ENCODE measurements at regions not wholly inside any gene's neighbourhood (a gene's known extent, or its start where the extent isn't known, plus 50 kb on each side); places are given as distances from the start of the nearest gene placed in this dataset.
"Not testable (repeated sequence)": the region's sequence is repeated elsewhere in the genome, so short reads cannot be mapped to it uniquely, and the experiment has no call there.

- no peak overlapping the region for H3K4me3 ChIP-seq (ENCODE audit: low read depth in 1 of 2, low read length in 2 of 2)
- H3K27ac ChIP-seq (ENCODE audit: low read depth, low read length), result no peak overlapping the region
- H3K27me3 ChIP-seq (ENCODE audit: control insufficient read depth in 1 of 2, insufficient read depth in 2 of 2, low read length in 2 of 2), result no peaks in the 10 kb centered on the region
- H3K36me3 ChIP-seq (ENCODE audit: control insufficient read depth in 1 of 2, insufficient read depth in 2 of 2, low read length in 2 of 2), result no peaks in the 10 kb centered on the region
- no peak overlapping the region for H3K9ac ChIP-seq (ENCODE audit: low read depth in 1 of 2, low read length in 2 of 2)
- peaks cover 3 to 10% of the 10 kb centered on the region in 2 donors for H3K4me1 ChIP-seq (ENCODE audit: control insufficient read depth in 1 of 2, insufficient read depth in 2 of 2, low read length in 2 of 2)
- H3K9me3 ChIP-seq (ENCODE audit: control insufficient read depth in 1 of 2, low read length in 2 of 2), result peaks cover 2 to 4% of the 10 kb centered on the region in 2 donors
These were observed 233.5 kb upstream of the RBBP8 start for GRCh38 chr18:22699629-22700028.

- no peaks in the 10 kb centered on the region for H3K27me3 ChIP-seq (ENCODE audit: control insufficient read depth in 1 of 2, insufficient read depth in 2 of 2, low read length in 2 of 2)
- H3K36me3 ChIP-seq (ENCODE audit: control insufficient read depth in 1 of 2, insufficient read depth in 2 of 2, low read length in 2 of 2), result no peaks in the 10 kb centered on the region
- no peak overlapping the region for H3K4me3 ChIP-seq (ENCODE audit: low read depth in 1 of 2, low read length in 2 of 2)
- H3K4me1 ChIP-seq (ENCODE audit: control insufficient read depth in 1 of 2, insufficient read depth in 2 of 2, low read length in 2 of 2), result peaks cover 3 to 10% of the 10 kb centered on the region in 2 donors
- H3K9ac ChIP-seq (ENCODE audit: low read depth in 1 of 2, low read length in 2 of 2), result no peak overlapping the region
- H3K27ac ChIP-seq (ENCODE audit: low read depth, low read length), result no peak overlapping the region
- peaks cover 2 to 4% of the 10 kb centered on the region in 2 donors for H3K9me3 ChIP-seq (ENCODE audit: control insufficient read depth in 1 of 2, low read length in 2 of 2)
These were observed 232.2 kb upstream of the RBBP8 start for GRCh38 chr18:22700920-22701319.

DNA sequence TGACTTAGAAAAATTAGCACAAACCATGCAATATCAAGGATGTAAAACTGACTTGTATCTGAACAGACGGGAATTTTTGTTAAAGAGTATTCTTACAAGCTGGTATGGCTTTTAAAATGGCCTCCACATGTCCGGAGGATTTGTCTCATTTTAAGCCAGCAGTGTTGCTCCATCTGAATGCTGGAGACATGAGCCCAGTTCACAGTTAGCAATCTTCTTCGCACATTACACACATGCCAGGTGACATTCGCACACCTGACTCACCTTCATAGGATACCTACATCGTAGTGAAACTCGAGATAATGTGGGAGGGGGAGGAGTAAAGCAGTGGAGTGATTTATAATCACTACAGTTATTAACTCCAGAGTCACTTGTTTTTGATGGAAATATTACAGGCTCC, 231.8 kb upstream of the RBBP8 start:
- Histone ChIP-seq H3K4me1 (ENCODE audit: control insufficient read depth in 1 of 2, insufficient read depth in 2 of 2, low read length in 2 of 2) (peaks cover 3 to 10% of the 10 kb centered on the region in 2 donors), H3K9me3 (ENCODE audit: control insufficient read depth in 1 of 2, low read length in 2 of 2) (peaks cover 2 to 4% of the 10 kb centered on the region in 2 donors), H3K27ac (ENCODE audit: low read depth, low read length) (no peak overlapping the region), H3K27me3 (ENCODE audit: control insufficient read depth in 1 of 2, insufficient read depth in 2 of 2, low read length in 2 of 2) (no peaks in the 10 kb centered on the region), H3K4me3 (ENCODE audit: low read depth in 1 of 2, low read length in 2 of 2) (no peak overlapping the region), H3K9ac (ENCODE audit: low read depth in 1 of 2, low read length in 2 of 2) (no peak overlapping the region), H3K36me3 (ENCODE audit: control insufficient read depth in 1 of 2, insufficient read depth in 2 of 2, low read length in 2 of 2) (no peaks in the 10 kb centered on the region)

GRCh38 chr18:22701795-22702194, 231.3 kb upstream of the RBBP8 start:
- Histone ChIP-seq H3K27me3 (ENCODE audit: control insufficient read depth in 1 of 2, insufficient read depth in 2 of 2, low read length in 2 of 2) (no peaks in the 10 kb centered on the region), H3K27ac (ENCODE audit: low read depth, low read length) (no peak overlapping the region)

GRCh38 chr18:22702806-22703205, 230.3 kb upstream of the RBBP8 start:
- Histone ChIP-seq H3K36me3 (ENCODE audit: control insufficient read depth in 1 of 2, insufficient read depth in 2 of 2, low read length in 2 of 2) (no peaks in the 10 kb centered on the region), H3K4me1 (ENCODE audit: control insufficient read depth in 1 of 2, insufficient read depth in 2 of 2, low read length in 2 of 2) (peaks cover 3 to 10% of the 10 kb centered on the region in 2 donors), H3K4me3 (ENCODE audit: low read depth in 1 of 2, low read length in 2 of 2) (no peak overlapping the region), H3K9me3 (ENCODE audit: control insufficient read depth in 1 of 2, low read length in 2 of 2) (peaks cover 2 to 4% of the 10 kb centered on the region in 2 donors), H3K9ac (ENCODE audit: low read depth in 1 of 2, low read length in 2 of 2) (no peak overlapping the region), H3K27me3 (ENCODE audit: control insufficient read depth in 1 of 2, insufficient read depth in 2 of 2, low read length in 2 of 2) (no peaks in the 10 kb centered on the region), H3K27ac (ENCODE audit: low read depth, low read length) (no peak overlapping the region)

More at GRCh38 chr18:22701795-22702194, 231.3 kb upstream of the RBBP8 start:
- Histone ChIP-seq H3K36me3 (ENCODE audit: control insufficient read depth in 1 of 2, insufficient read depth in 2 of 2, low read length in 2 of 2) (no peaks in the 10 kb centered on the region), H3K4me3 (ENCODE audit: low read depth in 1 of 2, low read length in 2 of 2) (no peak overlapping the region), H3K9ac (ENCODE audit: low read depth in 1 of 2, low read length in 2 of 2) (no peak overlapping the region), H3K9me3 (ENCODE audit: control insufficient read depth in 1 of 2, low read length in 2 of 2) (peaks cover 2 to 4% of the 10 kb centered on the region in 2 donors), H3K4me1 (ENCODE audit: control insufficient read depth in 1 of 2, insufficient read depth in 2 of 2, low read length in 2 of 2) (peaks cover 3 to 10% of the 10 kb centered on the region in 2 donors)

- Histone ChIP-seq H3K27ac (ENCODE audit: low read depth, low read length) (no peak overlapping the region), H3K4me1 (ENCODE audit: control insufficient read depth in 1 of 2, insufficient read depth in 2 of 2, low read length in 2 of 2) (peaks cover 3 to 10% of the 10 kb centered on the region in 2 donors), H3K4me3 (ENCODE audit: low read depth in 1 of 2, low read length in 2 of 2) (no peak overlapping the region), H3K9ac (ENCODE audit: low read depth in 1 of 2, low read length in 2 of 2) (no peak overlapping the region), H3K9me3 (ENCODE audit: control insufficient read depth in 1 of 2, low read length in 2 of 2) (peaks cover 1 to 4% of the 10 kb centered on the region in 2 donors), H3K27me3 (ENCODE audit: control insufficient read depth in 1 of 2, insufficient read depth in 2 of 2, low read length in 2 of 2) (no peaks in the 10 kb centered on the region), H3K36me3 (ENCODE audit: control insufficient read depth in 1 of 2, insufficient read depth in 2 of 2, low read length in 2 of 2) (no peaks in the 10 kb centered on the region)
These were observed 229.1 kb upstream of the RBBP8 start for GRCh38 chr18:22703883-22704585.

- H3K4me1 ChIP-seq (ENCODE audit: control insufficient read depth in 1 of 2, insufficient read depth in 2 of 2, low read length in 2 of 2), result peaks cover 3 to 10% of the 10 kb centered on the region in 2 donors
- H3K9me3 ChIP-seq (ENCODE audit: control insufficient read depth in 1 of 2, low read length in 2 of 2), result peaks cover 0 to 2% of the 10 kb centered on the region in 2 donors
- H3K36me3 ChIP-seq (ENCODE audit: control insufficient read depth in 1 of 2, insufficient read depth in 2 of 2, low read length in 2 of 2), result no peaks in the 10 kb centered on the region
- H3K27me3 ChIP-seq (ENCODE audit: control insufficient read depth in 1 of 2, insufficient read depth in 2 of 2, low read length in 2 of 2), result no peaks in the 10 kb centered on the region
- H3K9ac ChIP-seq (ENCODE audit: low read depth in 1 of 2, low read length in 2 of 2), result no peak overlapping the region
- no peak overlapping the region for H3K4me3 ChIP-seq (ENCODE audit: low read depth in 1 of 2, low read length in 2 of 2)
- no peak overlapping the region for H3K27ac ChIP-seq (ENCODE audit: low read depth, low read length)
These were observed 228.6 kb upstream of the RBBP8 start for GRCh38 chr18:22704586-22704918.

GRCh38 chr18:22705328-22705727, 227.8 kb upstream of the RBBP8 start:
- H3K27me3 ChIP-seq (ENCODE audit: control insufficient read depth in 1 of 2, insufficient read depth in 2 of 2, low read length in 2 of 2), result no peaks in the 10 kb centered on the region
- no peak overlapping the region for H3K4me3 ChIP-seq (ENCODE audit: low read depth in 1 of 2, low read length in 2 of 2)
- H3K4me1 ChIP-seq (ENCODE audit: control insufficient read depth in 1 of 2, insufficient read depth in 2 of 2, low read length in 2 of 2), result peaks cover 3 to 18% of the 10 kb centered on the region in 2 donors
- no peak overlapping the region for H3K27ac ChIP-seq (ENCODE audit: low read depth, low read length)
- H3K9me3 ChIP-seq (ENCODE audit: control insufficient read depth in 1 of 2, low read length in 2 of 2), result no peaks in the 10 kb centered on the region
- H3K9ac ChIP-seq (ENCODE audit: low read depth in 1 of 2, low read length in 2 of 2), result no peak overlapping the region
- no peaks in the 10 kb centered on the region for H3K36me3 ChIP-seq (ENCODE audit: control insufficient read depth in 1 of 2, insufficient read depth in 2 of 2, low read length in 2 of 2)

- H3K9me3 ChIP-seq (ENCODE audit: control insufficient read depth in 1 of 2, low read length in 2 of 2); H3K27ac ChIP-seq (ENCODE audit: low read depth, low read length); H3K27me3 ChIP-seq (ENCODE audit: control insufficient read depth in 1 of 2, insufficient read depth in 2 of 2, low read length in 2 of 2); H3K4me3 ChIP-seq (ENCODE audit: low read depth in 1 of 2, low read length in 2 of 2); H3K9ac ChIP-seq (ENCODE audit: low read depth in 1 of 2, low read length in 2 of 2); H3K36me3 ChIP-seq (ENCODE audit: control insufficient read depth in 1 of 2, insufficient read depth in 2 of 2, low read length in 2 of 2): not testable (repeated sequence)
- H3K4me1 ChIP-seq (ENCODE audit: control insufficient read depth in 1 of 2, insufficient read depth in 2 of 2, low read length in 2 of 2), result peaks cover 3 to 20% of the 10 kb centered on the region in 2 donors
These were observed 227.1 kb upstream of the RBBP8 start for GRCh38 chr18:22706025-22706424.

GRCh38 chr18:22709288-22710060, 223.7 kb upstream of the RBBP8 start:
- H3K9ac ChIP-seq (ENCODE audit: low read depth in 1 of 2, low read length in 2 of 2), result no peak overlapping the region
- H3K27ac ChIP-seq (ENCODE audit: low read depth, low read length), result no peak overlapping the region
- no peaks in the 10 kb centered on the region for H3K36me3 ChIP-seq (ENCODE audit: control insufficient read depth in 1 of 2, insufficient read depth in 2 of 2, low read length in 2 of 2)
- no peak overlapping the region for H3K4me3 ChIP-seq (ENCODE audit: low read depth in 1 of 2, low read length in 2 of 2)
- no peaks in the 10 kb centered on the region for H3K9me3 ChIP-seq (ENCODE audit: control insufficient read depth in 1 of 2, low read length in 2 of 2)
- H3K27me3 ChIP-seq (ENCODE audit: control insufficient read depth in 1 of 2, insufficient read depth in 2 of 2, low read length in 2 of 2), result no peaks in the 10 kb centered on the region
- H3K4me1 ChIP-seq (ENCODE audit: control insufficient read depth in 1 of 2, insufficient read depth in 2 of 2, low read length in 2 of 2), result peaks cover 0 to 19% of the 10 kb centered on the region in 2 donors
